Testis (tissue), 2 donors: ENCODE measurements at regions not wholly inside any gene's neighbourhood (a gene's known extent, or its start where the extent isn't known, plus 50 kb on each side); places are given as distances from the start of the nearest gene placed in this dataset.
A peak's percentile ranks its signal among the peaks of the same experiment; 100 is the strongest.

Source experiments
- DNase-seq: peaks from one replicate; pipeline ENCODE4 v3.0.0-alpha.2; 2019
- H3K27ac ChIP-seq, 2 donors: fragments of 200-600 bp; sonication (generic); one replicate each; pipeline ENCODE4 v1.5.1; 2019
- H3K27me3 ChIP-seq: fragments of 200-600 bp; sonication (generic); one replicate; pipeline ENCODE4 v1.5.1; 2019
- H3K36me3 ChIP-seq: fragments of 200-600 bp; sonication (generic); one replicate; pipeline ENCODE4 v1.5.1; 2017; ENCODE audit warnings: low read depth; ENCODE audit errors: missing control alignments
- H3K4me1 ChIP-seq: fragments of 200-600 bp; sonication (generic); one replicate; pipeline ENCODE4 v1.5.1; 2019
- H3K4me3 ChIP-seq, 2 donors: fragments of 200-600 bp; sonication (generic); one replicate each; pipeline ENCODE4 v1.5.1; 2017 to 2019
- H3K9me3 ChIP-seq: fragments of 200-600 bp; sonication (generic); one replicate; pipeline ENCODE4 v1.5.1; 2017
- POLR2A ChIP-seq: fragments of 450-650 bp; IDR thresholded peaks from one replicate; pipeline ENCODE4 v1.6.1; 2017; ENCODE audit warnings: antibody characterized with exemption, mild to moderate bottlenecking, moderate library complexity
- WGBS, 2 donors: methylation state at CpG; one replicate each; pipeline ENCODE4 v1.1.5; 2018; 5-methylcytosine and 5-hydroxymethylcytosine counted together
- intact Hi-C: fragments of 100-400 bp; cut with DNase I; formaldehyde crosslinking; loops from one replicate; pipeline ENCODE4 v1.15.1; 2023; ENCODE audit warnings: low total_unique reads
- TF ChIP-seq, protein P1 (sequence below), 3 experiments: fragments of 450-650 bp in 2 of 3; fragments of 200-600 bp in 1 of 3; sonication (generic) in 1 of 3; IDR thresholded peaks; one replicate each; pipeline ENCODE4 v1.5.1; 2016 to 2019; ENCODE audit warnings: antibody characterized with exemption in 3 of 3, mild to moderate bottlenecking in 2 of 3, moderate library complexity in 1 of 3

DNA sequence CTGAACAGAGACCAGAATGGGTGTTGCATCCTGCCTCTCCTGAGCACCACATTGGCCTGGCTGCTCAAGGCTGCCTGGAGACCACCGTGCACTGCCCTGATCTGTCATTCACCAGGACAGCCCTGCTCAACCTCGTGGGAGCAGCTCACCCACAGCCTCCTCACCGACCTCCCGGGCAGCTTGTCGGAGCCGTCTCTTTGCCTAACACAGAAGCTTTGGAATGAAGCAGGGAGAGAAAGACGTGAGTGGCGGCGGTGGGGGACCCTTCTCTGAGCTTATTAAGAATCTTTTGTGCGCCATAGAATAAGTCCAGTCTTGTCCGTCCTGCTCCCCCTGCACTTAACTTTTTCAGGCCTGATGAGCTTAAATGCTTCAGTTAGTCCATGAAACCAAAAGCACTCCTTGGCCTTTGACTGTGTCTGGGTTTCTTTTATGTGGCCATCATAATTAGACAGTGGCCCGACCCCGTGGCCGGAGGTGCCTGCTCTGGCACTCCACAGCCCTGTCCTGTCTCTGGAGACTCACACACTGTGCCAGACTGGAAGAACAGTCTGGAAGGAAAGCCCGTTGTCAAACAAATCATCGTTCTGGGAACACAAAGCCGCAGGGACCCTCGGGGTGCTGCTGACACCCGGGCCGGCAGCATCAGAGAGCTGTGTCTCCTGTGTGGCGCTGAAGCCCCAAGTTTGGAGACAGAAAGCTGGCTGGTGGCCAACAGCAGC, 192.8 kb downstream of the BCOR start:
- 74 to 80% methylated on average over 2 to 20 of the region's 21 CpGs for WGBS, 2 donors
- no peaks in the 10 kb centered on the region for H3K4me1 ChIP-seq
- no peak for DNase-seq
- intact Hi-C loops: no loop called here
- H3K4me3 ChIP-seq: no peak overlapping the region
- H3K27ac ChIP-seq: no peak overlapping the region
- no peak for TF ChIP-seq POLR2A
- TF ChIP-seq, protein P1, sequence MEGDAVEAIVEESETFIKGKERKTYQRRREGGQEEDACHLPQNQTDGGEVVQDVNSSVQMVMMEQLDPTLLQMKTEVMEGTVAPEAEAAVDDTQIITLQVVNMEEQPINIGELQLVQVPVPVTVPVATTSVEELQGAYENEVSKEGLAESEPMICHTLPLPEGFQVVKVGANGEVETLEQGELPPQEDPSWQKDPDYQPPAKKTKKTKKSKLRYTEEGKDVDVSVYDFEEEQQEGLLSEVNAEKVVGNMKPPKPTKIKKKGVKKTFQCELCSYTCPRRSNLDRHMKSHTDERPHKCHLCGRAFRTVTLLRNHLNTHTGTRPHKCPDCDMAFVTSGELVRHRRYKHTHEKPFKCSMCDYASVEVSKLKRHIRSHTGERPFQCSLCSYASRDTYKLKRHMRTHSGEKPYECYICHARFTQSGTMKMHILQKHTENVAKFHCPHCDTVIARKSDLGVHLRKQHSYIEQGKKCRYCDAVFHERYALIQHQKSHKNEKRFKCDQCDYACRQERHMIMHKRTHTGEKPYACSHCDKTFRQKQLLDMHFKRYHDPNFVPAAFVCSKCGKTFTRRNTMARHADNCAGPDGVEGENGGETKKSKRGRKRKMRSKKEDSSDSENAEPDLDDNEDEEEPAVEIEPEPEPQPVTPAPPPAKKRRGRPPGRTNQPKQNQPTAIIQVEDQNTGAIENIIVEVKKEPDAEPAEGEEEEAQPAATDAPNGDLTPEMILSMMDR (IDR thresholded peaks at IDR 0.05): no peak
- no peaks in the 10 kb centered on the region for H3K36me3 ChIP-seq
- H3K9me3 ChIP-seq: no peaks in the 10 kb centered on the region
- no peaks in the 10 kb centered on the region for H3K27me3 ChIP-seq

DNA sequence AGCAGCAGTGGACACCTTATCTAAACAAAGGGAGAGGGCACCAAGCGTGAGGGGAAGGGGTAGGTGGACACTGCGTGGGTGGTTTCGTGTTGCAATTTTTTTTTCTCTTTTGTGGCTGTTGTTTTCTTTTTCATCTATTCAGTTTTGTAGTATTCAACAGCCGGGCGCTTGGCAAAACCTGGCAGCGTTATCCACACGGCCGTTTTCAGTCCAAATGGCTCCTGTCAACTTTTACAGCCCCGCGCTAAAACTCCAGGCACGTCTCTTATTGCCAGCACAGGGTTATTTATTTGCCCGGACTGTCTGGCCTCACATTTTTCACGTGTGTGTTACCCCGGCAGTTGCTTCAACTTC, 192.2 kb downstream of the BCOR start:
- DNase-seq: peak; percentile 15
- Histone ChIP-seq H3K27me3 (no peaks in the 10 kb centered on the region), H3K27ac (no peak overlapping the region), H3K36me3 (no peaks in the 10 kb centered on the region), H3K9me3 (no peaks in the 10 kb centered on the region), H3K4me1 (no peaks in the 10 kb centered on the region), H3K4me3 (no peak overlapping the region)
- WGBS, 2 donors: 65 to 66% methylated on average over 14 of the region's 14 CpGs
- intact Hi-C loops: no loop called here
- TF ChIP-seq, protein P1 (IDR thresholded peaks at IDR 0.05): no peak
- TF ChIP-seq POLR2A: no peak

GRCh38 chrX:39905946-39906345, 191.8 kb downstream of the BCOR start:
- Histone ChIP-seq H3K36me3 (no peaks in the 10 kb centered on the region), H3K27me3 (no peaks in the 10 kb centered on the region), H3K4me1 (no peaks in the 10 kb centered on the region), H3K9me3 (no peaks in the 10 kb centered on the region), H3K27ac (no peak overlapping the region), H3K4me3 (no peak overlapping the region)
- no peak for TF ChIP-seq POLR2A
- TF ChIP-seq, protein P1 (IDR thresholded peaks at IDR 0.05): no peak
- 70 to 78% methylated on average over 8 to 11 of the region's 11 CpGs for WGBS, 2 donors
- intact Hi-C loops: no loop called here
- DNase-seq: no peak

DNA sequence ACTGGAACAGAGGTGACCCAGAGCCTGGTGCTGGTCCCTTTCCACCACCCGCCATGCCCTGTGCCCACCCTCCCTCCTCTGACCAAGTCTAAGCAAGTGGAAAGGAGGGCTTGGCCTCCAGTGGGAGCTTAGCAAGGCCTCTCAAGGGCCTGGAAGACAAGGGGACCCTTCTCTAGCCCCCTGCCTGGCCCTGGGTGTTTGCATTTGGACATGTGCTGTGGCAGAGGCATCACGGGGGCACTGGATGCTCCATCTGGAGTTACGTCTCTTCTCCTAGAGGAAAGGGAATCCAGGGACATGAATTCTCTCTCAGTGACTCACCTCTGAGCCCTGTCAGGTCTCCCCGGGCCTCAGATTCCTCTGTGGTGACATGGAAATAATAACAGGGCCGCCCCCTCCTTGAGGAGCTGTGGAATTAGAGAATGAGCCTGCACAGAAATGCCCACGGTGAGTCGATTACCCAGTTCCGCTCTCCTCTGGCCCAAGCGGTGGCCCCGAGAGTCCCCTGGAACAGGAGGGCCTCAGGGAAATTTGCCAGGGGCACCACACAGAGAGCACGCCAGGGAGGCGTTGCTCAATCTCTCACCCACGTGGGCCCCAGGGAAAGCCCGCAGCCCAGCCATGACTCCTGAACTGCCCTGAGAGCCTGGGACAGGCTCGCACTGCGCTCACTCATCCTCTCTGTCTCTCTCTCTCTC, 189.6 kb downstream of the BCOR start:
- no peaks in the 10 kb centered on the region for H3K36me3 ChIP-seq
- no peak overlapping the region for H3K4me3 ChIP-seq
- TF ChIP-seq POLR2A: no peak
- TF ChIP-seq, protein P1 (IDR thresholded peaks at IDR 0.05): no peak
- intact Hi-C loops: no loop called here
- H3K27me3 ChIP-seq: no peaks in the 10 kb centered on the region
- no peaks in the 10 kb centered on the region for H3K4me1 ChIP-seq
- no peak overlapping the region for H3K27ac ChIP-seq
- H3K9me3 ChIP-seq: no peaks in the 10 kb centered on the region
- WGBS, 2 donors: 77 to 85% methylated on average over 3 to 16 of the region's 16 CpGs
- no peak for DNase-seq
